IMR-90 (cell line): ENCODE measurements at regions not wholly inside any gene's neighbourhood (a gene's known extent, or its start where the extent isn't known, plus 50 kb on each side); places are given as distances from the start of the nearest gene placed in this dataset.

Experiments used
- ATAC-seq: fragments of 200-7000 bp; cut with Tn5 transposase; 2 replicates; pipeline ENCODE4 v1.9.1; 2020; ENCODE audit warnings: low read depth, mild to moderate bottlenecking, moderate library complexity
- BruUV-seq: library from RNA; stranded (reverse); fragments of 400-500 nt; replicated peaks from 2 replicates; lab custom pipeline; 2021; lab: Mats Ljungman, UMichigan
- CTCF ChIA-PET: fragments of 300-600 bp; formaldehyde crosslinking; extraction: SDS; loops from one replicate; lab custom pipeline; 2021; ENCODE audit warnings: antibody characterized with exemption; lab: Yijun Ruan, JAX
- POLR2A ChIA-PET: fragments of 300-600 bp; sonication (Branson Sonifier 250); formaldehyde crosslinking; loops from one replicate; lab custom pipeline; 2022; ENCODE audit warnings: antibody characterized with exemption; ENCODE audit not compliant: unreplicated experiment; lab: Charles Lee
- DNase-seq: peaks from one replicate; pipeline ENCODE4 v3.0.0; 2013
- H2AFZ ChIP-seq: replicated peaks from 2 replicates; pipeline ENCODE3; 2013; ENCODE audit warnings: low read length, mild to moderate bottlenecking; ENCODE audit not compliant: poor library complexity
- H2AK5ac ChIP-seq: 2 replicates; pipeline ENCODE4 v1.6.1; 2013; ENCODE audit warnings: low read depth, low read length, inconsistent platforms
- H2AK9ac ChIP-seq: replicated peaks from 2 replicates; pipeline ENCODE3; 2013; ENCODE audit warnings: mild to moderate bottlenecking, low read depth, low read length, moderate library complexity; ENCODE audit not compliant: poor library complexity
- H2BK120ac ChIP-seq: 2 replicates; pipeline ENCODE4 v1.6.1; 2013; ENCODE audit warnings: low read depth, low read length, inconsistent platforms
- H2BK15ac ChIP-seq: 3 replicates; pipeline ENCODE4 v1.6.1; 2013; ENCODE audit warnings: low read depth, low read length, inconsistent platforms
- H2BK20ac ChIP-seq: 2 replicates; pipeline ENCODE4 v1.6.1; 2013; ENCODE audit warnings: low read depth, mild to moderate bottlenecking, inconsistent platforms, low read length, moderate library complexity
- H2BK5ac ChIP-seq: 2 replicates; pipeline ENCODE4 v1.6.1; 2013; ENCODE audit warnings: mild to moderate bottlenecking, low read depth, low read length, inconsistent platforms; ENCODE audit not compliant: poor library complexity, severe bottlenecking
- H3K14ac ChIP-seq: replicated peaks from 2 replicates; pipeline ENCODE4 v1.6.1; 2013; ENCODE audit warnings: low read depth, low read length, inconsistent platforms
- H3K18ac ChIP-seq: 2 replicates; pipeline ENCODE4 v1.6.1; 2013; ENCODE audit warnings: low read depth, low read length, control low read depth
- H3K23ac ChIP-seq: 2 replicates; pipeline ENCODE4 v1.6.1; 2013; ENCODE audit warnings: low read depth, low read length, inconsistent platforms
- H3K27ac ChIP-seq: 2 replicates; pipeline ENCODE4 v1.5.1; 2013; ENCODE audit warnings: mild to moderate bottlenecking, control low read depth, low read length; ENCODE audit not compliant: insufficient read depth
- H3K27me3 ChIP-seq: 2 replicates; pipeline ENCODE4 v1.6.1; 2013; ENCODE audit warnings: low read length; ENCODE audit not compliant: control insufficient read depth, insufficient read depth
- H3K36me3 ChIP-seq: 2 replicates; pipeline ENCODE4 v1.6.1; 2013; ENCODE audit warnings: low read length, mixed read lengths; ENCODE audit not compliant: control insufficient read depth, insufficient read depth
- H3K4ac ChIP-seq: 2 replicates; pipeline ENCODE4 v1.6.1; 2013; ENCODE audit warnings: low read depth, low read length, inconsistent platforms
- H3K4me1 ChIP-seq: 2 replicates; pipeline ENCODE4 v1.6.1; 2013; ENCODE audit warnings: low read length, mixed read lengths; ENCODE audit not compliant: control insufficient read depth, insufficient read depth
- H3K4me2 ChIP-seq: 2 replicates; pipeline ENCODE4 v1.6.1; 2013; ENCODE audit warnings: low read depth, mild to moderate bottlenecking, control low read depth, low read length, moderate library complexity
- H3K4me3 ChIP-seq: 2 replicates; pipeline ENCODE4 v1.5.1; 2013; ENCODE audit warnings: low read depth, mild to moderate bottlenecking, control low read depth, low read length, moderate library complexity; ENCODE audit not compliant: insufficient read depth
- H3K56ac ChIP-seq: 2 replicates; pipeline ENCODE4 v1.6.1; 2013; ENCODE audit warnings: low read length, inconsistent platforms; ENCODE audit not compliant: insufficient read depth; ENCODE audit errors: extremely low read depth
- H3K79me1 ChIP-seq, 2 experiments: 2 replicates each; pipeline ENCODE4 v1.6.1; 2013; ENCODE audit warnings: low read length in 2 of 2, inconsistent platforms in 1 of 2, low read depth in 1 of 2
- H3K9ac ChIP-seq: 2 replicates; pipeline ENCODE4 v1.6.1; 2013; ENCODE audit warnings: low read depth, low read length, control low read depth
- H3K9me1 ChIP-seq: 2 replicates; pipeline ENCODE4 v1.6.1; 2013; ENCODE audit warnings: low read length, inconsistent platforms; ENCODE audit not compliant: insufficient read depth
- H3K9me3 ChIP-seq: 2 replicates; pipeline ENCODE4 v1.6.1; 2013; ENCODE audit warnings: low read length; ENCODE audit not compliant: control insufficient read depth, insufficient read depth
- H4K20me1 ChIP-seq: 2 replicates; pipeline ENCODE4 v1.6.1; 2013; ENCODE audit warnings: low read length, inconsistent platforms; ENCODE audit not compliant: insufficient read depth
- H4K5ac ChIP-seq: 2 replicates; pipeline ENCODE4 v1.6.1; 2013; ENCODE audit warnings: mild to moderate bottlenecking, low read depth, low read length, control low read depth
- H4K8ac ChIP-seq, 2 experiments: 2 replicates each; pipeline ENCODE4 v1.6.1; 2013; ENCODE audit warnings: low read depth in 2 of 2, low read length in 2 of 2, control low read depth in 1 of 2, inconsistent platforms in 1 of 2
- H4K91ac ChIP-seq: 2 replicates; pipeline ENCODE4 v1.6.1; 2013; ENCODE audit warnings: low read depth, low read length, inconsistent platforms; ENCODE audit not compliant: insufficient read depth
- CEBPB ChIP-seq: IDR thresholded peaks from 2 replicates; pipeline ENCODE4 v1.6.1; 2012; ENCODE audit warnings: low read depth, low read length, improper control_type of control experiment
- MAFK ChIP-seq: IDR thresholded peaks from 2 replicates; pipeline ENCODE4 v1.6.1; 2012; ENCODE audit warnings: low read depth, low read length, improper control_type of control experiment
- MAZ ChIP-seq: IDR thresholded peaks from 2 replicates; pipeline ENCODE4 v1.6.1; 2012; ENCODE audit warnings: low read depth, mild to moderate bottlenecking, low read length, improper control_type of control experiment, moderate library complexity, borderline replicate concordance
- NFE2L2 ChIP-seq: fragments of 150-350 bp; IDR thresholded peaks from 2 replicates; pipeline ENCODE4 v1.6.1; 2016; ENCODE audit warnings: low read depth, mild to moderate bottlenecking, low read length
- POLR2A ChIP-seq: IDR thresholded peaks from 2 replicates; pipeline ENCODE4 v1.6.1; 2012; ENCODE audit warnings: mild to moderate bottlenecking, low read depth, low read length
- RAD21 ChIP-seq: IDR thresholded peaks from 2 replicates; pipeline ENCODE4 v1.6.1; 2012; ENCODE audit warnings: low read length, improper control_type of control experiment
- RCOR1 ChIP-seq: IDR thresholded peaks from 2 replicates; pipeline ENCODE4 v1.6.1; 2012; ENCODE audit warnings: mild to moderate bottlenecking, low read length, improper control_type of control experiment; ENCODE audit not compliant: insufficient replicate concordance
- RFX5 ChIP-seq: IDR thresholded peaks from 2 replicates; pipeline ENCODE4 v1.8.0; 2012; ENCODE audit warnings: low read depth, mild to moderate bottlenecking, low read length, moderate library complexity
- SMC3 ChIP-seq: fragments of 150-350 bp; IDR thresholded peaks from 2 replicates; pipeline ENCODE4 v1.6.1; 2016; ENCODE audit warnings: low read depth, mild to moderate bottlenecking, antibody characterized with exemption, low read length, moderate library complexity
- WGBS, 2 experiments: methylation state at CpG; one replicate each; pipeline versions ENCODE4 v1.1.5 to v1.1.7; 2013; ENCODE audit warnings: missing lambda C conversion rate in 2 of 2; ENCODE audit not compliant: insufficient read length in 1 of 2; ENCODE audit errors: extremely low coverage in 2 of 2; 5-methylcytosine and 5-hydroxymethylcytosine counted together
- dilution Hi-C: fragments of 300-500 bp; cut with HindIII; formaldehyde crosslinking; loops from one replicate; pipeline ENCODE4 v1.14.3; 2018; ENCODE audit warnings: low sequenced_read_pairs; ENCODE audit not compliant: unreplicated experiment
- in situ Hi-C: fragments of 300-500 bp; cut with MboI; formaldehyde crosslinking; loops from 3 replicates; pipeline ENCODE4 v1.14.3; 2019; ENCODE audit warnings: low sequenced_read_pairs, inconsistent platforms, mixed read lengths
- intact Hi-C: fragments of 100-400 bp; cut with micrococcal nuclease; formaldehyde crosslinking; loops from 2 replicates; pipeline ENCODE4 v1.10.0; 2022
- TF ChIP-seq, protein P1 (sequence below): fragments of 150-350 bp; IDR thresholded peaks from 2 replicates; pipeline ENCODE4 v1.6.1; 2016; ENCODE audit warnings: low read depth, mild to moderate bottlenecking, low read length, moderate library complexity, borderline replicate concordance
- TF ChIP-seq, protein P2 (sequence below): conservative IDR thresholded peaks from 2 replicates; pipeline ENCODE4 v1.5.1; 2012; ENCODE audit warnings: mild to moderate bottlenecking, low read depth, low read length, improper control_type of control experiment
- TF ChIP-seq, protein P3 (sequence below): fragments of 150-350 bp; IDR thresholded peaks from 2 replicates; pipeline ENCODE4 v1.6.1; 2017; ENCODE audit warnings: mild to moderate bottlenecking, antibody characterized with exemption, low read length, low read depth

DNA sequence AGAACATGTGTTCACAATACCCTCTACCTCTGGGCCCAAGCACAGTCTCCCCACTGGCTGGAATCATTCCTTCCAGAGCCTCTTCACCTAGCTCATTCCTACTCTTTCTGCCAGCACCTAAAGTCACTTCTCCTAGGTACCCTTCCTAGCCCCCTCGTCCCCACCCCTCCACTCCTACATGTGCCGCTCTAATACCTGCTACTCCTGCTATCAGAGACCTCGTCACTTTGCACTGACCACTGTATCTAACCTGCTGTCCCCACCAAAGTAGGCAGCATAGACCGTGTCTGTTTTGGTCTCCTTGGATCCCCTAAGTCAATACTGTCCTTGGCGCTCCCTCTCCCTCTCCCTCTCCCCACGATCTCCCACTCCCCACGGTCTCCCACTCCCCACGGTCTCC, 53.2 kb upstream of the PKDCC start:
- H3K79me1 ChIP-seq, result no peaks in the 10 kb centered on the region
- H3K27me3 ChIP-seq, result peaks cover 23% of the 10 kb centered on the region
- H2BK20ac ChIP-seq, result no peak overlapping the region
- H3K9me1 ChIP-seq, result 0 out of 2 replicates have a peak, but pooled peaks cover 6% of the 10 kb centered on the region
- H3K4ac ChIP-seq, result no peak overlapping the region
- H4K5ac ChIP-seq, result no peak overlapping the region
- H3K23ac ChIP-seq, result no peak overlapping the region
- no peak for ATAC-seq
- intact Hi-C loops (no loop called here), in situ Hi-C loops (no loop called here), dilution Hi-C loops (no loop called here)
- 85% methylated on average over 6 of the region's 8 CpGs; no CpG with 5 or more reads in 1 of the 2 experiments for WGBS, 2 experiments
- H2AK5ac ChIP-seq, result no peak overlapping the region
- H2BK15ac ChIP-seq, result no peak overlapping the region
- H3K56ac ChIP-seq, result no peak overlapping the region
- H3K4me2 ChIP-seq, result no peak overlapping the region
- no peaks in the 10 kb centered on the region for H4K20me1 ChIP-seq
- BruUV-seq, result no TSS peak
- CTCF ChIA-PET, result no interaction called here
- TF ChIP-seq RCOR1, result no peak
- TF ChIP-seq, protein P1, sequence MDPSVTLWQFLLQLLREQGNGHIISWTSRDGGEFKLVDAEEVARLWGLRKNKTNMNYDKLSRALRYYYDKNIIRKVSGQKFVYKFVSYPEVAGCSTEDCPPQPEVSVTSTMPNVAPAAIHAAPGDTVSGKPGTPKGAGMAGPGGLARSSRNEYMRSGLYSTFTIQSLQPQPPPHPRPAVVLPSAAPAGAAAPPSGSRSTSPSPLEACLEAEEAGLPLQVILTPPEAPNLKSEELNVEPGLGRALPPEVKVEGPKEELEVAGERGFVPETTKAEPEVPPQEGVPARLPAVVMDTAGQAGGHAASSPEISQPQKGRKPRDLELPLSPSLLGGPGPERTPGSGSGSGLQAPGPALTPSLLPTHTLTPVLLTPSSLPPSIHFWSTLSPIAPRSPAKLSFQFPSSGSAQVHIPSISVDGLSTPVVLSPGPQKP, result no peak
- no peak for TF ChIP-seq NFE2L2
- TF ChIP-seq POLR2A, result no peak
- no peak for TF ChIP-seq MAZ
- TF ChIP-seq, protein P2, sequence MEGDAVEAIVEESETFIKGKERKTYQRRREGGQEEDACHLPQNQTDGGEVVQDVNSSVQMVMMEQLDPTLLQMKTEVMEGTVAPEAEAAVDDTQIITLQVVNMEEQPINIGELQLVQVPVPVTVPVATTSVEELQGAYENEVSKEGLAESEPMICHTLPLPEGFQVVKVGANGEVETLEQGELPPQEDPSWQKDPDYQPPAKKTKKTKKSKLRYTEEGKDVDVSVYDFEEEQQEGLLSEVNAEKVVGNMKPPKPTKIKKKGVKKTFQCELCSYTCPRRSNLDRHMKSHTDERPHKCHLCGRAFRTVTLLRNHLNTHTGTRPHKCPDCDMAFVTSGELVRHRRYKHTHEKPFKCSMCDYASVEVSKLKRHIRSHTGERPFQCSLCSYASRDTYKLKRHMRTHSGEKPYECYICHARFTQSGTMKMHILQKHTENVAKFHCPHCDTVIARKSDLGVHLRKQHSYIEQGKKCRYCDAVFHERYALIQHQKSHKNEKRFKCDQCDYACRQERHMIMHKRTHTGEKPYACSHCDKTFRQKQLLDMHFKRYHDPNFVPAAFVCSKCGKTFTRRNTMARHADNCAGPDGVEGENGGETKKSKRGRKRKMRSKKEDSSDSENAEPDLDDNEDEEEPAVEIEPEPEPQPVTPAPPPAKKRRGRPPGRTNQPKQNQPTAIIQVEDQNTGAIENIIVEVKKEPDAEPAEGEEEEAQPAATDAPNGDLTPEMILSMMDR, result no peak
- TF ChIP-seq CEBPB, result no peak
- TF ChIP-seq MAFK, result no peak
- TF ChIP-seq, protein P3, sequence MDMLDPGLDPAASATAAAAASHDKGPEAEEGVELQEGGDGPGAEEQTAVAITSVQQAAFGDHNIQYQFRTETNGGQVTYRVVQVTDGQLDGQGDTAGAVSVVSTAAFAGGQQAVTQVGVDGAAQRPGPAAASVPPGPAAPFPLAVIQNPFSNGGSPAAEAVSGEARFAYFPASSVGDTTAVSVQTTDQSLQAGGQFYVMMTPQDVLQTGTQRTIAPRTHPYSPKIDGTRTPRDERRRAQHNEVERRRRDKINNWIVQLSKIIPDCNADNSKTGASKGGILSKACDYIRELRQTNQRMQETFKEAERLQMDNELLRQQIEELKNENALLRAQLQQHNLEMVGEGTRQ, result no peak
- TF ChIP-seq SMC3, result no peak
- no peak for TF ChIP-seq RAD21
- no peak for TF ChIP-seq RFX5
- DNase-seq, result no peak
- no peak overlapping the region for H3K18ac ChIP-seq
- H3K9ac ChIP-seq, result no peak overlapping the region
- no peak overlapping the region for H2AK9ac ChIP-seq
- no peaks in the 10 kb centered on the region for H3K36me3 ChIP-seq
- H2BK5ac ChIP-seq, result no peak overlapping the region
- no peak overlapping the region for H3K14ac ChIP-seq
- no peak overlapping the region for H2AFZ ChIP-seq
- H4K91ac ChIP-seq, result no peak overlapping the region
- H3K4me1 ChIP-seq, result peaks cover 3% of the 10 kb centered on the region; the same call in 1 of the 2 replicates
- POLR2A ChIA-PET, result no interaction called here
- H2BK120ac ChIP-seq, result no peak overlapping the region
- no peak overlapping the region for H4K8ac ChIP-seq
- no peaks in the 10 kb centered on the region for H3K9me3 ChIP-seq
- H3K27ac ChIP-seq, result no peak overlapping the region
- H3K4me3 ChIP-seq, result no peak overlapping the region
